Adrenal gland (tissue), 5 donors: ENCODE measurements at regions not wholly inside any gene's neighbourhood (a gene's known extent, or its start where the extent isn't known, plus 50 kb on each side); places are given as distances from the start of the nearest gene placed in this dataset.

ENCODE experiments used
- CTCF ChIP-seq, 6 experiments: fragments of 450-650 bp in 4 of 6; fragments of 200-600 bp in 2 of 6; sonication (generic) in 1 of 6; IDR thresholded peaks; 1 replicate in 5 of 6; 2 replicates in 1 of 6; pipeline versions ENCODE4 v1.5.1 to v1.8.0; 2016 to 2021; ENCODE audit warnings: antibody characterized with exemption in 6 of 6, mild to moderate bottlenecking in 2 of 6, moderate library complexity in 1 of 6
- POLR2A ChIP-seq, 2 donors: fragments of 450-650 bp; IDR thresholded peaks; one replicate each; pipeline ENCODE4 v1.6.1; 2017; ENCODE audit warnings: antibody characterized with exemption in 2 of 2, mild to moderate bottlenecking in 2 of 2, moderate library complexity in 1 of 2
- donor health status: DM: no; HTN: no; CAD: no.

DNA sequence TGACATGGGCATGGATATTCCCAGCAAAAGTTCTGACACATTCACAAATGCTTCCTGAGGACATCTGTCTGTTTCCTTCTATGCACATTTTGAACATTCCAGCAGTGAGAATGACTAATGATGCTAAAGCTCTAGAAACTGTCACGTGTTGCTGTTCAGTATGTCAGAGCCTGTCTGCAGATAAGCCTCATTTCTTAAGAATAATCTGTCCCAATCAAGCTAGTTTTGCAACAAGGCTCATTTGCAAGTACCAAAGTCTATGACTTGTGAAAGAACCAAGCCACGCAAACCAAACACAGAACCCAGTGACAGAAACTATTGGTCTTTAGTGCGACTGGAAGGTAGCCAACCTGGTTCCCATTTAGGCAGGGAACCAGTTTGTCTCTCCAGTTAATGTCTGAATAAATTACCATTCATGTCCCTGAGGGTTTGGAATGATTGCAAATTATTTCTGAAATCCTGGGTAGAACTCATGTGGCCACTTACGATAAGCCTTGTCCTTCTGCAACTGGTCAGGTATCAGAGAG, 178.5 kb downstream of the C9orf152 start:
- no peak for TF ChIP-seq CTCF (IDR thresholded peaks at IDR 0.05)
- no peak for TF ChIP-seq POLR2A (IDR thresholded peaks at IDR 0.05)
